ENCODE measurements at regions not wholly inside any gene's neighbourhood (a gene's known extent, or its start where the extent isn't known, plus 50 kb on each side); places are given as distances from the start of the nearest gene placed in this dataset.

- Histone ChIP-seq H3K27me3 (no peaks in the 10 kb centered on the region), H3K4me2 (no peak overlapping the region), H4K20me1 (no peaks in the 10 kb centered on the region), H3K36me3 (no peaks in the 10 kb centered on the region), H3K4me1 (peaks cover 38% of the 10 kb centered on the region), H3K9ac (no peak overlapping the region), H3K4me3 (no peak overlapping the region), H3K9me3 (no peaks in the 10 kb centered on the region), H3K27ac (peak overlapping the region; percentile 10; the same call in 1 of the 2 replicates)
- TF ChIP-seq Cebpa-rat (IDR thresholded peaks at IDR 0.05): no peak
Observed at GRCh38 chr1:94723463-94723862, 96.7 kb upstream of the SLC44A3 start.

GRCh38 chr1:94722181-94722580, 98.0 kb upstream of the SLC44A3 start:
- no peaks in the 10 kb centered on the region for H4K20me1 ChIP-seq
- no peak overlapping the region for H3K4me3 ChIP-seq
- H3K27me3 ChIP-seq: no peaks in the 10 kb centered on the region
- peaks cover 38% of the 10 kb centered on the region for H3K4me1 ChIP-seq
- H3K27ac ChIP-seq: peak overlapping the region; percentile 68
- no peak overlapping the region; the same call in 1 of the 2 replicates for H3K9ac ChIP-seq
- no peak for TF ChIP-seq Cebpa-rat (IDR thresholded peaks at IDR 0.05)
- no peaks in the 10 kb centered on the region for H3K9me3 ChIP-seq
- peak overlapping the region; percentile 77 for H3K4me2 ChIP-seq
- H3K36me3 ChIP-seq: no peaks in the 10 kb centered on the region

- H3K9ac ChIP-seq: no peak overlapping the region
- H3K4me1 ChIP-seq: peaks cover 38% of the 10 kb centered on the region
- peak overlapping the region; percentile 77 for H3K4me2 ChIP-seq
- no peaks in the 10 kb centered on the region for H4K20me1 ChIP-seq
- peak overlapping the region; percentile 44; the same call in 1 of the 2 replicates for H3K4me3 ChIP-seq
- H3K27ac ChIP-seq: peak overlapping the region; percentile 68
- 0 out of 2 replicates have a peak, but pooled peaks have one; percentile 7 for TF ChIP-seq Cebpa-rat (IDR thresholded peaks at IDR 0.05)
- no peaks in the 10 kb centered on the region for H3K9me3 ChIP-seq
- no peaks in the 10 kb centered on the region for H3K36me3 ChIP-seq
- no peaks in the 10 kb centered on the region for H3K27me3 ChIP-seq
Observed at GRCh38 chr1:94721240-94721639, 98.9 kb upstream of the SLC44A3 start.

- Histone ChIP-seq H3K27me3 (no peaks in the 10 kb centered on the region), H3K4me3 (no peak overlapping the region), H3K9ac (no peak overlapping the region), H3K9me3 (no peaks in the 10 kb centered on the region), H3K4me2 (peak overlapping the region; percentile 77), H3K27ac (peak overlapping the region; percentile 68), H3K36me3 (no peaks in the 10 kb centered on the region), H3K4me1 (peaks cover 43% of the 10 kb centered on the region), H4K20me1 (no peaks in the 10 kb centered on the region)
- TF ChIP-seq Cebpa-rat (IDR thresholded peaks at IDR 0.05): no peak
Observed at GRCh38 chr1:94719926-94720793, 100.0 kb upstream of the SLC44A3 start.

GRCh38 chr1:94716965-94717364, 103.2 kb upstream of the SLC44A3 start:
- Histone ChIP-seq H3K36me3 (no peaks in the 10 kb centered on the region), H3K4me3 (no peak overlapping the region), H3K9me3 (no peaks in the 10 kb centered on the region), H3K4me1 (peaks cover 42% of the 10 kb centered on the region), H3K4me2 (no peak overlapping the region), H3K27ac (no peak overlapping the region), H3K27me3 (no peaks in the 10 kb centered on the region), H4K20me1 (no peaks in the 10 kb centered on the region), H3K9ac (no peak overlapping the region)
- TF ChIP-seq Cebpa-rat (IDR thresholded peaks at IDR 0.05): no peak

- H3K9ac ChIP-seq: no peak overlapping the region
- no peaks in the 10 kb centered on the region for H3K27me3 ChIP-seq
- H3K27ac ChIP-seq: no peak overlapping the region
- H3K9me3 ChIP-seq: no peaks in the 10 kb centered on the region
- no peak overlapping the region for H3K4me3 ChIP-seq
- TF ChIP-seq Cebpa-rat (IDR thresholded peaks at IDR 0.05): no peak
- peaks cover 26% of the 10 kb centered on the region for H3K4me1 ChIP-seq
- H4K20me1 ChIP-seq: no peaks in the 10 kb centered on the region
- H3K36me3 ChIP-seq: no peaks in the 10 kb centered on the region
- peak overlapping the region; percentile 13 for H3K4me2 ChIP-seq
Observed at GRCh38 chr1:94715321-94715720, 104.8 kb upstream of the SLC44A3 start.

GRCh38 chr1:94714552-94714951, 105.6 kb upstream of the SLC44A3 start:
- Histone ChIP-seq H3K27ac (no peak overlapping the region), H3K27me3 (no peaks in the 10 kb centered on the region), H4K20me1 (no peaks in the 10 kb centered on the region), H3K4me3 (no peak overlapping the region), H3K4me1 (peaks cover 18% of the 10 kb centered on the region), H3K36me3 (no peaks in the 10 kb centered on the region), H3K9ac (no peak overlapping the region), H3K9me3 (no peaks in the 10 kb centered on the region), H3K4me2 (no peak overlapping the region)
- TF ChIP-seq Cebpa-rat (IDR thresholded peaks at IDR 0.05): no peak

- Histone ChIP-seq H3K9ac (no peak overlapping the region), H3K4me1 (peaks cover 14% of the 10 kb centered on the region), H3K4me2 (no peak overlapping the region)
Observed at GRCh38 chr1:94714152-94714551, 106.0 kb upstream of the SLC44A3 start.

GRCh38 chr1:94713472-94714141, 106.5 kb upstream of the SLC44A3 start:
- 0 out of 2 replicates have a peak overlapping the region, but pooled peaks have one; percentile 5 for H3K4me2 ChIP-seq

More at GRCh38 chr1:94714152-94714551, 106.0 kb upstream of the SLC44A3 start:
- H3K4me3 ChIP-seq: no peak overlapping the region
- H3K36me3 ChIP-seq: no peaks in the 10 kb centered on the region
- no peak overlapping the region for H3K27ac ChIP-seq
- H3K27me3 ChIP-seq: no peaks in the 10 kb centered on the region
- H4K20me1 ChIP-seq: no peaks in the 10 kb centered on the region
- no peaks in the 10 kb centered on the region for H3K9me3 ChIP-seq
- no peak for TF ChIP-seq Cebpa-rat (IDR thresholded peaks at IDR 0.05)

More at GRCh38 chr1:94713472-94714141, 106.5 kb upstream of the SLC44A3 start:
- Histone ChIP-seq H4K20me1 (no peaks in the 10 kb centered on the region), H3K4me3 (no peak overlapping the region), H3K27me3 (no peaks in the 10 kb centered on the region), H3K9ac (no peak overlapping the region), H3K9me3 (no peaks in the 10 kb centered on the region), H3K4me1 (peaks cover 15% of the 10 kb centered on the region), H3K36me3 (no peaks in the 10 kb centered on the region), H3K27ac (no peak overlapping the region)
- TF ChIP-seq Cebpa-rat (IDR thresholded peaks at IDR 0.05): 0 out of 2 replicates have a peak, but pooled peaks have one; percentile 22

All from BLaER1 (cell line).